ENCODE measurements at regions not wholly inside any gene's neighbourhood (a gene's known extent, or its start where the extent isn't known, plus 50 kb on each side); places are given as distances from the start of the nearest gene placed in this dataset.

DNA sequence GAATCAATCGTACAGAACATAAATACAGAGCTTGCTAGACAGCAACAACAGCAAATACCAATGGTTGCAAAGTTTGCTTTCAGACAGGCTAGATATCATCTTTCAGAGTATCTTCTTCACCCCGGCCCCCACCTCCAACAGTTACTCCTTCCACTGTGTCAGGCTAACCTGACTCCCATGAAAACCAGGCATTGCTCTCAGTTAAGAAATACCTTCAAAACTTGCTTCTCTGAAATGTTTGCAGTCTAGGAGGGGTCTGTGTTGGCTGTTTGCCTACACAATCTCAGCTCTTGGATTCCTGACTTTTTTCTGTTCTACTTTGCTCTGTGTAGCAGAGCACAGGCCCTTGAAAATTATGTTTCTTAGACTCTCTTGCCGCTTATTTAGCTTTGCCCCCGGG is 599.5 kb upstream of the SYT4 start:
- TF ChIP-seq CTCF (optimal IDR thresholded peaks at IDR 0.05 in 1 of 3, IDR thresholded peaks at IDR 0.05 in 1 of 3, conservative IDR thresholded peaks at IDR 0.05 in 1 of 3; ENCODE audit: extremely low read depth in 1 of 3, insufficient read depth in 2 of 3, low read length in 3 of 3), result no peak
- TF ChIP-seq EZH2 (IDR thresholded peaks at IDR 0.05; ENCODE audit: low read length), result no peak

Measured in keratinocyte (primary cell).